KOPT-K1 (cell line): ENCODE measurements at regions not wholly inside any gene's neighbourhood (a gene's known extent, or its start where the extent isn't known, plus 50 kb on each side); places are given as distances from the start of the nearest gene placed in this dataset.
A peak's percentile ranks its signal among the peaks of the same experiment; 100 is the strongest.

Source experiments
- H3K27ac ChIP-seq: fragments of 200-600 bp; sonication (generic); 2 replicates; pipeline ENCODE4 v1.5.1; 2016; ENCODE audit warnings: antibody characterized with exemption, mild to moderate bottlenecking, low read depth, low read length; ENCODE audit not compliant: poor library complexity, severe bottlenecking
- H3K36me3 ChIP-seq: fragments of 200-600 bp; sonication (generic); 2 replicates; pipeline ENCODE4 v1.5.1; 2017; ENCODE audit warnings: antibody characterized with exemption, mild to moderate bottlenecking, low read length, moderate library complexity; ENCODE audit not compliant: insufficient read depth
- H3K9me3 ChIP-seq: fragments of 200-600 bp; sonication (generic); 2 replicates; pipeline ENCODE4 v1.5.1; 2017; ENCODE audit warnings: antibody characterized with exemption, low read length, mild to moderate bottlenecking; ENCODE audit not compliant: insufficient read depth, poor library complexity, severe bottlenecking

GRCh38 chr6:44500074-44500473 is 112.6 kb downstream of the CDC5L start:
- H3K9me3 ChIP-seq: no peaks in the 10 kb centered on the region
- no peaks in the 10 kb centered on the region for H3K36me3 ChIP-seq
- no peak overlapping the region for H3K27ac ChIP-seq

GRCh38 chr6:44503471-44503870 is 116.0 kb downstream of the CDC5L start:
- Histone ChIP-seq H3K9me3 (no peaks in the 10 kb centered on the region), H3K36me3 (no peaks in the 10 kb centered on the region), H3K27ac (no peak overlapping the region)

- no peaks in the 10 kb centered on the region for H3K36me3 ChIP-seq
- no peak overlapping the region for H3K27ac ChIP-seq
- H3K9me3 ChIP-seq: no peaks in the 10 kb centered on the region
Measured at GRCh38 chr6:44504301-44504791, 116.8 kb downstream of the CDC5L start.

GRCh38 chr6:44505751-44506150 is 118.2 kb downstream of the CDC5L start:
- H3K27ac ChIP-seq: no peak overlapping the region

GRCh38 chr6:44507014-44507413 is 119.5 kb downstream of the CDC5L start:
- no peak overlapping the region for H3K27ac ChIP-seq
- H3K9me3 ChIP-seq: no peaks in the 10 kb centered on the region
- no peaks in the 10 kb centered on the region for H3K36me3 ChIP-seq

More at GRCh38 chr6:44505751-44506150, 118.2 kb downstream of the CDC5L start:
- Histone ChIP-seq H3K9me3 (no peaks in the 10 kb centered on the region), H3K36me3 (no peaks in the 10 kb centered on the region)

GRCh38 chr6:44508646-44509045 is 121.1 kb downstream of the CDC5L start:
- H3K9me3 ChIP-seq: no peaks in the 10 kb centered on the region
- H3K27ac ChIP-seq: no peak overlapping the region
- no peaks in the 10 kb centered on the region for H3K36me3 ChIP-seq

GRCh38 chr6:44511126-44511525 is 123.6 kb downstream of the CDC5L start:
- Histone ChIP-seq H3K36me3 (no peaks in the 10 kb centered on the region), H3K9me3 (no peaks in the 10 kb centered on the region), H3K27ac (no peak overlapping the region)

GRCh38 chr6:44512868-44513741 is 125.6 kb downstream of the CDC5L start:
- Histone ChIP-seq H3K27ac (no peak overlapping the region), H3K36me3 (no peaks in the 10 kb centered on the region), H3K9me3 (peaks cover 4% of the 10 kb centered on the region)

GRCh38 chr6:44514085-44514484 is 126.6 kb downstream of the CDC5L start:
- peaks cover 12% of the 10 kb centered on the region for H3K9me3 ChIP-seq
- H3K36me3 ChIP-seq: no peaks in the 10 kb centered on the region
- H3K27ac ChIP-seq: no peak overlapping the region

- no peaks in the 10 kb centered on the region for H3K36me3 ChIP-seq
- no peak overlapping the region for H3K27ac ChIP-seq
- H3K9me3 ChIP-seq: peaks cover 14% of the 10 kb centered on the region
Measured at GRCh38 chr6:44514576-44515193, 127.2 kb downstream of the CDC5L start.

GRCh38 chr6:44522871-44523270 is 135.4 kb downstream of the CDC5L start:
- Histone ChIP-seq H3K27ac (no peak overlapping the region), H3K36me3 (no peaks in the 10 kb centered on the region), H3K9me3 (peaks cover 21% of the 10 kb centered on the region)

- H3K27ac ChIP-seq: peak overlapping the region; percentile 41
- peaks cover 8% of the 10 kb centered on the region for H3K9me3 ChIP-seq
- H3K36me3 ChIP-seq: no peaks in the 10 kb centered on the region
Measured at GRCh38 chr6:44524476-44525227, 137.1 kb downstream of the CDC5L start.

GRCh38 chr6:44525761-44526351 is 138.3 kb downstream of the CDC5L start:
- H3K9me3 ChIP-seq: peaks cover 8% of the 10 kb centered on the region
- no peaks in the 10 kb centered on the region for H3K36me3 ChIP-seq
- no peak overlapping the region for H3K27ac ChIP-seq

GRCh38 chr6:44527181-44527580 is 139.7 kb downstream of the CDC5L start:
- Histone ChIP-seq H3K9me3 (no peaks in the 10 kb centered on the region), H3K36me3 (no peaks in the 10 kb centered on the region), H3K27ac (no peak overlapping the region)
